Activated CD8-positive, alpha-beta memory T cell treated with anti-CD3 and anti-CD28 coated beads for 36 hours (primary cell): ENCODE measurements at regions not wholly inside any gene's neighbourhood (a gene's known extent, or its start where the extent isn't known, plus 50 kb on each side); places are given as distances from the start of the nearest gene placed in this dataset.
"Not testable (repeated sequence)": the region's sequence is repeated elsewhere in the genome, so short reads cannot be mapped to it uniquely, and the experiment has no call there.

Experiments
- CTCF ChIA-PET: fragments of 350-600 bp; sonication (Branson Sonifier 250); formaldehyde crosslinking; loops from one replicate; lab custom pipeline; 2021; ENCODE audit warnings: antibody characterized with exemption; lab: Charles Lee
- POLR2A ChIA-PET: fragments of 350-600 bp; sonication (Branson Sonifier 250); formaldehyde crosslinking; loops from one replicate; lab custom pipeline; 2021; ENCODE audit warnings: antibody characterized with exemption; lab: Charles Lee

DNA sequence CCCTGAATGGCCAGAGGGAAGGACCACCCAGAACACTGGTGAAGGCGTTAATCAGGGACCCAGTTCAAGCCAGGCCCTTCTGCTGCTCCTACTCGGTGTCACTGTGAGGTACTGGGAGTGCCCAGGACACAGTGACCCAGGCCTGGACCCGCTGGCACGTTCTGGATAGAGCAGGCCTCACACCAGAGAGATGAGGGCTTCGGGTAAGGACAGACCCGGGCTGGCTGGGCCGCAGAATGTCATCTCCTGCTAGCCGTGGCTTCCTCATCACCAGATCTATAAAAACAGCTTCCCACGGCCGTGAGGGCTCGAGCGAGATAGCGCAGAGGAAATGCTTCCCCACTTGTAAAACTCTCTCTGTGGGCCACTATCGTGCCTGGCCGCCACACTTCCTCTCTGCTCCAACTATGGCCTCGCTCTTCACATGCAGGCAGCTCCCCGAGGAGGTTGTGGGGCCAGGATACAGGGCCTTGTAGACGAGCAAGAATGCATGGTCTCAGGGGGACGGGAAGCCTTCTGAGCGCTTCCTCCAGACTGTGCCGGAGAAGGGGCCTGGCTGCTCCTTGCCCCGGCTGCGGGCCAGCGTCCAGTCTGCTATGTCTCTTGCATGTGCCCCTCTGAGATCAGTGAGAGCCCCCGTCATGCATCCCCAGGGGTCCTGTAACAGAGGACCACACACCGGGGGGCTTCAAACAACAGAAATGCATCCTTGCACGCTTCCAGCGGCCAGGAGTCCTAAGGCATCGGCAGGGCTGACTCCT is 161.6 kb upstream of the ZNF469 start:
- POLR2A ChIA-PET, CTCF ChIA-PET: not testable (repeated sequence)

DNA sequence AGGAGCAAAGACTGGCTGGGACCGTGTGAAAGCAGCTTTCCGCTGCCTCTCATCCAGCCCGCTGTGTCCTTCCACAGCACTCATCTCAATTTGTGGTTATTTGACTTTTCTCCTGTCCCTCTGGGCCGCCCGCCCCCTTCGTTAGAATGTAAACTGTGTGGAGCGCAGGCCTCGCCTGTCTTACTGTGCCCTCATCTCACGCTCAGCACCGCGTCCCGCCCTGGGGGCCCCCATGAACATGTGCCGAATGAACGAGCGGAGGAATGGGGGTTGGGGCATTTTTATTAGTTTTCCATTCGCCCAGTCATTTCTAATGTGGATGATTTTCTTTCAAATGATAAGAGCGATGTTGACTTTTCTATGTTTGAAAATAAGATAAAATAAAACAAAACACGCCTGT is 159.1 kb upstream of the ZNF469 start:
- CTCF ChIA-PET, POLR2A ChIA-PET: not testable (repeated sequence)

DNA sequence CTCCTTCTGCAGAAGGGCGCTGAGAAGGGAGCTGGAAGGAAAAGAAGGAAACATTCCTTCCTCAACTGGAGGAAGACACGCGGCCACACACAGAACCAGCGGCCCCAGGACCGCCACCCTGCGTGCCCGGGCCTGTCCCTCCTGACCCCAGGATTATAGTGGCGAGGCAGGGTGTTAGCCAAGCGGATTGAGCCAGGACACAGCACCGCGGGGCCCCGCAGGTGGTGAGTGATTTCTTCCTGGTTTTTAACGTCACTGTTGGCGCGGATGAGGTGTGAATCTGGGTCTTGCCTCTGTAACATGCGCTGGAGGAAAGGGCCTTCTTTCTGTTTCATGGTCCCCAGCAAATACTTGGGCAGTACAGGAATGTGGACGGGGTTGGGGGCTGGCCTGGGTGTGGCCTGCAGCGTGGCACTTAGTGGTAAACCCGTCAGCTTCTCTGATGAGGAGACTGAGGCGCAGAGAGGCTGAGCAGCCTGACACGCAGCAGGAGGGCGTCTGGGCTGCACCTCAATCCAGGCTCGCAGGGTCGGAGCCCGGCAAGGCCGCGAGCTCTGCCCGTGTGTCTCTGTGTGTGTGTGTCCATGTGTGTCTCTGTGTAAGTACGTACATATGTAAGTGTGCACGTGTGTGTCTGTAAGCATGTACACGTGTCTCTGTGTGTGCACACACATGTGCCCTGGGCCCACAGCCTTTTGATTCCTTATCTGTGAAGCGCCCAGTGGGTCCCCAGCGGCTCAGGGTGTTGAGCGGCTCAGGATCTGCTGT is 158.4 kb upstream of the ZNF469 start:
- POLR2A ChIA-PET, CTCF ChIA-PET: not testable (repeated sequence)

DNA sequence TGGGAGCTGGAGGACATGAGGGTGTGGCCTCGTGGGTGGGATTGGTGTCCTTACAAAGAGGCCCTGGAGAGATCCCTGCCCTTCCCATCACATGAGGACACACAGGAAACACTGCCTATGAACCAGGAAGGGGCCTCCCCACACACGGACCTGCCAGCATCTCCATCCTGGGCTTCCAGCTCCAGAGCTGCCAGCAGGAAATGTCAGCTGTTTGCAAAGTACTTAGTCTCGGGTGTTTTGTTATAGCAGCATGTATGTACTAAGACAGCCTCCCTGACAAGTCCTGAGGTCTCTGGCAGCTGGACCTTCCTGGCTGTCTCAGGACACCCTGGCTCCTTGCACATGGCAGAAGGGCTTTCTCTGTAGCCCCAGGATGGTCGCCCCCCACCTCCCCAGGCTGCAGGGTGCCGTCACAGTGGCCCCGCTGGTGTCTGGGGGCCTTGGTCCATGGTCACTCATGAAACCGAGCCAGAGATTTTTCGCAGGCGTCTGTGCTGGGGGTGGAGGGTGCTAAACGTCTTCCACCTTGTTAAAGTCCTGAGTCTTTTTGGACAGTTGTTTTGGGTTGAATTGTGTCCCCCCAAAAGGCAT is 157.0 kb upstream of the ZNF469 start:
- CTCF ChIA-PET, POLR2A ChIA-PET: not testable (repeated sequence)

DNA sequence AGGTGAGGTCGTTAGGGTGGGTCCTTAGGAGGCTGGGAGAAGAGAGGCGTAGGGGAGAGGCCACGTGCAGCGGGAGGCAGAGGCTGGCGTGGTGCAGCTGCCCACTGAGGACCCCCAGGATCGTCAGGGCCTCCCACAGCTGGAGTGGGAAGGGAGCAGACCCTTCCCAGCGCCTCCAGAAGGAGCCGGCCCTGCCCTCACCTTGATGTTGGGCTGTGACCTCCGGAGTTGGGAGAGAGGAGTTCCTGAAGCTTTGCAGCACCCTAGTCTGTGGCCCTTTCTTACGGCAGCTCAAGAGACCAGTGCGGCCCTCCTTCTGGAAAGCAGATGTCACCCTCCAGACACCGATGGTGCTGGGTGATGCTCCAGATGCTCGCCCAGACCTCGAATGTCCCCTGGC is 156.5 kb upstream of the ZNF469 start:
- POLR2A ChIA-PET = not testable (repeated sequence)

DNA sequence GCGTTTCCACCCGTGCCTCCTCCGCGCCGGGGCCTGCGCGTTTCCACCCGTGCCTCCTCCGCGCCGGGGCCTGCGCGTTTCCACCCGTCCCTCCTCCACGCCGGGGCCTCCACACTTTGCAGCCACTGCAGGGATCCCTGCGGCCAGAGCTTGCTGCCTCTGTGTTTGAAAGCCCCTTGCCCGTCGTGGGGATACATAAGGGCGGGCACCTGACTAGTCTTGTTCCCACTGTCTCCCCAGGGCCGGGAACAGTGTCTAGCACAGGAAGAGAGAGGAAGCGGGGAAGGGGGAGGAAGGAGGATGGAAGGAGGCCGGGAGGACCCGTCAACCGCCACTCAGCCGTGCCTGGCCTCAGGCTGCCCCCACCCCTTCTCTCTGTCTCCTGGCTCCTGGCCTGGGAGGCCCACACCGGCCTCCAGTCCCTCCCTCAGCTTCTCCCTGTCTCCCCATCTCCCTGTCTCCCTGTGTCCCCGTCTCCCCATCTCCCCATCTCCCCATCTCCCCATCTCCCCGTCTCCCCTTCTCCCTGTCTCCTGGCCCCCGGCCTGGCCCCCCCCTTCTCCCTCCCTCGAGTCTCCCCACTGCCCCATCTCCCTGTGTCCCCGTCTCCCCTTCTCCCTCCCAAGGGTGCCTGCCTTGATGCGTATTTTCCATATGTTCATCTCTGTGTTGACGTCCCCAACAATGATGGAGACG is 155.6 kb upstream of the ZNF469 start:
- CTCF ChIA-PET, POLR2A ChIA-PET: not testable (repeated sequence)

More for the DNA sequence above, 156.5 kb upstream of the ZNF469 start:
- CTCF ChIA-PET = not testable (repeated sequence)

DNA sequence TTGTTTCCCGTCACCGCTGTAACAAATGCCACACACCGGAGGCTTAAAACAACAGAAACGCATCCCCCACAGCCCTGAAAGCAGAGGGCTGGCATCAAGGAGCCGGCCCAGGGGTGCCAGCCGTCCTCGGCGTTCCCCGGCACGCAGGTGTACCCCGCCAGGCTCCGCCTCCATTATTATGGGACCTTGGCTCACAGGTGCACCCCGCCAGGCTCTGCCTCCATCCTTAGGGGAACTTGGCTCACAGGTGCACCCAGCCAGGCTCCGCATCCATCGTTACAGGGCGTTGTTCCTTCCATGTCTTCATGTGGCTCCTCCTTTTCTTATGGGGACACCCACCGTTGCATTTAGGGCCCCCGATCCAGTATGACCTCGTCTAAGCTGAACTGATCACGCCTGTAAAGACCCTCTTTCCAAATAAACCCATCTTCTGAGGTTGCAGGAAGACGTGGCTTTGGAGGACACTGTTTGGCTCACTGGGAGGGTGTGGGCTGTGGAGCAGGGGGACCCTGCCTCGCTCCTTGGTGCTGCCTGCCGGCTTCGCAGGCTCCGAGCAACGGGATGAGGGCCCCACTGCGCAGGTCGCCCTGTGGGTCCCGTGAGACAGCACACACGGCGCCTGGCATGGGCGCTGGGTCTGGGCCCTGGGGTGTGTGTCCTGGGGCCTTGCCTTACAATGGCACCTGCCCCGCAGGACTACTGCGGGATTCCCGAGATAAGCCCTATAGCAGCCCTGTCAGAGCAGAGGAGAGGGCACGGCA is 154.9 kb upstream of the ZNF469 start:
- CTCF ChIA-PET, POLR2A ChIA-PET: not testable (repeated sequence)

- POLR2A ChIA-PET, CTCF ChIA-PET: not testable (repeated sequence)
Observed at GRCh38 chr16:88228751-88229150, 154.0 kb upstream of the ZNF469 start.

DNA sequence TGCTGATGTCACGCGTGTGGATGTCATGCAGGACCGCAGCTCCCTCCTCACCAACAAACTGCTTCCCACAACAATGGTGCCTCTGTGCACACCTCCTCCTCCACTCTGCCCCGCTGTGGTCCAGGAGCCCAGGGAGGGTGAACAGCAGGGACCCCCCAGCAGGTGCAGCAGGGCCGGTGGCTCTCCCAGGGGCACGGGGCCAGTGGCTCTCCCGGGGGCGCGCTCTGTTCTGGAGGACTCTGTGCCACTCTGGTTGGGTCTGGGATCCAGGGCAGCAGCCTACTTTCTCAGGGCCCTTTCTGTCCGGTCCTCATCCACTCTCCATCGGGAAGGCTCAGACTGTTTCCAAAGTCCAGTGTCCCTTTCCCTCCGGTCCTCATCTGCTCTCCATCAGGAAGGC is 153.0 kb upstream of the ZNF469 start:
- POLR2A ChIA-PET = interaction anchor here (0.7 kb wide), 1 partner anchor 867 kb away, joined by 3 read pairs; no protein-coding TSS in a partner anchor
- CTCF ChIA-PET = not testable (repeated sequence)

GRCh38 chr16:88230276-88230966 is 152.3 kb upstream of the ZNF469 start:
- CTCF ChIA-PET, POLR2A ChIA-PET: not testable (repeated sequence)

DNA sequence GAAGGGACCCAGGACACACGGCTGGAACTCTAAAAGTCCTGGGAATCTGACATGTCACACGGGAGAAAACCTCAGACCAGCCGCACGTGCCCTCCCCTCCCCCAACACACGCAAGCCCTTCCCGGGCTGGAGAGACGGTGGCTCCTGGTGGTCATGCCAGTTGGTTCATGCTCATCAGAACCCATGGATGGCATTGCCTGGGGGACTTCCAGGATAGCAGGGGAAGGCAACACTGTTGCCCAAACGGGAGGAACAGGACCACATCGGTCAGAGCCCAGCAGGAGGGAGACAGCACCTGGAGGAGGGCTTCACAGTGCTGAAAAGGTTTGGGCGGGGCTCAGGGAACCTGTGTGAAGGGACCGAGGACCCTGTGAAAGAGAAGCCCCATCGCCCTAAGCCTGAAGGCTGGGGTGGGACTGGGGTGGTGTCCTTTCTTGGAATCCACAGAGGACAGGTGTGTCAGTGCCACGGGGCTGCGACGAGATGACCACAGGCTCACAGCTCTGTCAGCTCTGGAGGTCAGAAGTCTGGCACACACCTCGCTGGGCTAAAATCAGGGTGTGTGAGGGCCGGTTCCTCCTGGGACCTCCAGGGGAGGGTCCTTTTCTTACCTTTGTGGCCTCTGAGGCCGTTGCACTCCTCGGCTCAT is 151.7 kb upstream of the ZNF469 start:
- CTCF ChIA-PET, POLR2A ChIA-PET: not testable (repeated sequence)

GRCh38 chr16:88231839-88232238 is 150.9 kb upstream of the ZNF469 start:
- POLR2A ChIA-PET, CTCF ChIA-PET: not testable (repeated sequence)

- CTCF ChIA-PET, POLR2A ChIA-PET: not testable (repeated sequence)
Observed at GRCh38 chr16:88232401-88233258, 150.1 kb upstream of the ZNF469 start.

DNA sequence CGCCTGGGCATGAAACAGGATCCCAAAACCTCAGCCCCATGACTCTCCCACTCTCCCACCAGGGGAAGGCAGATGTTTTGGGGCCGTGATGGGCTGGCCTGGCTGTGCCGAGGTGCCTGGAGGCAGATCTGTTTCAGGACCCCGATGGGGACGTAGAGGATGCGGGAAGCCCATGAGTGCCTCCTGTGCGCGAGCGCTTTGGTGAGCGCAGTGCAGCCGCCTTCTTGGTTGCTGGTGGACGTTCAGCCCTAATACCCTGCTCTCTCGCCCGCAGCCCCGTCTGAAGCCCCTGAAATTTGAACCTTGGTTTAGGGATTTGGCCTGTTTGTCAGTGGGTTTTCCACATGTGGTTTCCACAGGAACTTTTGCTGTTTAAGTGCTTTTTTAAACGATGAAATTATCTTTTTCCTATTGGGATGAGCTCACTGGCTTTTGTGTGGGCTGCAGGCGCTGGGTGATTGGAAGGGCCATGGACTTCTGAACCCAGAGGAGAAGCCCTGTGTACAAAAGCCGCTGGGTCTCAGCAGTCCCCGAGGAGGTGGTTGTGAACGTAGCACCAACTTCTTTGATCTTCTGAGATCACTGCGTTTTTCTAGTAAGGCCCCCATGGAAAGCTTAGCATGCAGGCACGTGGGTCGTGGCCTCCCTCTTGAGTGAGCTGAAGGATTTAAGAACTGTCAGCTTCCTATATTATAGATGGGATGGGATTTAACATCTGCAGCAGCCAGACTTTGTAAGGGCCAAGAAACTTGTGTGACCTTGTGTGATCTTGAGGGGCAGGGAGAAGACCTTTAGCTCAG is 148.9 kb upstream of the ZNF469 start:
- CTCF ChIA-PET, POLR2A ChIA-PET: not testable (repeated sequence)

GRCh38 chr16:88234421-88235271 is 148.1 kb upstream of the ZNF469 start:
- CTCF ChIA-PET, POLR2A ChIA-PET: not testable (repeated sequence)

GRCh38 chr16:88235691-88236090 is 147.1 kb upstream of the ZNF469 start:
- POLR2A ChIA-PET, CTCF ChIA-PET: not testable (repeated sequence)
